ENCODE measurements at regions not wholly inside any gene's neighbourhood (a gene's known extent, or its start where the extent isn't known, plus 50 kb on each side); places are given as distances from the start of the nearest gene placed in this dataset.
"Not testable (repeated sequence)": the region's sequence is repeated elsewhere in the genome, so short reads cannot be mapped to it uniquely, and the experiment has no call there.

DNA sequence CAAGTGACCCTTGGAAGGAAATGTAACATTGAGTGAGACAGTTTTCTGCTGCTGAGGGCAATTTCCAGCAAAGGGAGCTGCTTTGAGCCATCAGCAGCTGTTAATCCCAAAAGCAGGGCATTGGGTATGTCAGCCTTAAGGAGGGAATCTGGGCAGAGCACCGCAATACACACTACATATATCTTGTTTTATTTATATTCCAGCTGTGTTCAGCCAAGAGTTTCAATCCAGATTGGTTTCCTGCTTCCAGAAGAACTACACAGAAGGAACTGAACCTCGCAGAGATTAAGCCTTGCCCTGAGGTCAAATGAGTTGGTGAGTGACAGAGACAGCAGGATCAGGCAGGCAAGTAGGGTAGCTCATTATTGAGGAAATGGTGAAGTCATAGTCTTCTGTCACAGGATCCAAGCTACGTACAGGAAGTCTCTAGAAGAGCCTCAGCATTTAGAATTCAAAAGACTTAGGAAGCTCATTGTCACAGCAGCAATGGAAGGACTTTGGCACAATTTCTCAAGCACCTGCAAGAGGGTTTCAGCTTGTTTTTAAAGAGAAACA lies 109.9 kb upstream of the HEY2 start:
- no peak overlapping the region for H3K4me3 ChIP-seq
- no peak overlapping the region for H3K27ac ChIP-seq
- ATAC-seq (replicated peaks in 6 of 8) = peak in 3 of 8 experiments; percentile 27 to 45 (median 39)
- in situ Hi-C loops (cut with MboI; ENCODE audit: low pct_unique_long_range_greater_than_20kb in 2 of 9, low sequenced_read_pairs in 9 of 9, unreplicated experiment in 9 of 9) = no loop called here
- WGBS, 10 experiments = 0 to 100% (median 91%) methylated on average over 1 to 3 of the region's 3 CpGs; no CpG with 5 or more reads in 4 of the 10 experiments
- H3K4me1 ChIP-seq (replicated peaks in 1 of 2) = peaks cover 0 to 2% of the 10 kb centered on the region in 2 donors

DNA sequence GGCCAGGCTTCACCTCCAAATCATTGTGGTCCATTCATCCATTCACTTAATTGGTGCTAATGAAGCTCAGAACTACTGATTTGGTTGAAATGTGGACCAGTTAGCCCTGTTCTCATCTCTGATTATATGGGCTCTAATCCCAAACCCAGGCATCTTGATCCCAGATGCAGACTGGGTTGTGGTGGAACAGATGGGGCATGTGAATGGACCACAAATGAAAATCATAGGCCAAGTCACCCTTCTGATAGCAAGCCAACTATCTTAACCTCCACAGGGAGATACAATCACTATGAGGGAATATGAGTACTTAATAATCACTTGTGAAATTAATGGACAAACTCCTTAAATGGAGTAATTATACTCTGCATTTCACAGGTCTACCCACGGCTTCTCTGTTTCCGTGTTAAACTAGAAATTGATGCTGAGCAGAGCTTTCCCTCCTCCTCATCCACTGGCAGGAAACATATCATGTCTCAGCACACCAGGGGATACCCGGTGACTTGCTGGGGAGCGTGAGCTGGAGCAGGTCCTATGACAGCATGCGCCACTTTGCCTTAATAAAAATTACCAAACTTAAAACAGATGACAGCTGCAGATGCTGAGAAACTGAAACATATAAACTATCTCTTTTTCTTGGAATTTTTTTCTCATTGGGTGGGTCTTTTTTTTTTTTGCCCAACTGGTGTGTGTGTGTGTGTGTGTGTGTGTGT lies 108.8 kb upstream of the HEY2 start:
- no peak overlapping the region for H3K4me3 ChIP-seq
- 0 to 100% (median 43%) methylated on average over 1 to 5 of the region's 5 CpGs; no CpG with 5 or more reads in 5 of the 10 experiments for WGBS, 10 experiments
- peaks cover 0 to 2% of the 10 kb centered on the region in 2 donors for H3K4me1 ChIP-seq (replicated peaks in 1 of 2)
- ATAC-seq (replicated peaks in 6 of 8) = no peak
- no peak overlapping the region for H3K27ac ChIP-seq
- in situ Hi-C loops (cut with MboI; ENCODE audit: low pct_unique_long_range_greater_than_20kb in 2 of 9, low sequenced_read_pairs in 9 of 9, unreplicated experiment in 9 of 9) = no loop called here

DNA sequence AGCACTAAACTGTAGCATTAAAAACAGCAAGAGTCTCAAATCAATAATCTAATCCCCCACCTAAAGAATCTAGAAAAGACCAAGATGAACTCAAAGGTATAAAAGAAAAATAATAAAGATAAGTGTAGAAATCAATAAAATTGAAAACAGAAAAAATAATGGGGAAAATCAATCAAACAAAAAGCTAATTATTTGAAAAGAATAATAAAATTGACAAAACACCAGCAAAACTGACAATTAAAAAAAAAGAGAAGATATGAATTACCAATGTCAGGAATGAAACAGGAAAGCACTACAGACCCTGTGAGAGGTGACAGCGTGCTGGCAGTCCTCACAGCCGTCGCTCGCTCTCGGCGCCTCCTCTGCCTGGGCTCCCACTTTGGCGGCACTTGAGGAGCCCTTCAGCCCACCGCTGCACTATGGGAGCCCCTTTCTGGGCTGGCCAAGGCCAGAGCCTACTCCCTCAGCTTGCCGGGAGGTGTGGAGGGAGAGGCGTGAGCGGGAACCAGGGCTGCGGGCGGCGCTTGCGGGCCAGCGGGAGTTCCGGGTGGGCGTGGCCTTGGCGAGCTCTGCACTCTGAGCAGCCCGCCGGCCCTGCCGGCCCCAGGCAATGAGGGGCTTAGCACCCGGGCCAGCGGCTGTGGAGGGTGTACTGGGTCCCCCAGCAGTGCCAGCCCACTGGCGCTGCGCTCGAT lies 105.3 kb upstream of the HEY2 start:
- H3K27ac ChIP-seq; H3K4me1 ChIP-seq (replicated peaks in 1 of 2); ATAC-seq (replicated peaks in 6 of 8); in situ Hi-C loops (cut with MboI; ENCODE audit: low pct_unique_long_range_greater_than_20kb in 2 of 9, low sequenced_read_pairs in 9 of 9, unreplicated experiment in 9 of 9); H3K4me3 ChIP-seq: not testable (repeated sequence)
- 60 to 100% (median 93%) methylated on average over 1 to 10 of the region's 27 CpGs; no CpG with 5 or more reads in 4 of the 10 experiments for WGBS, 10 experiments

DNA sequence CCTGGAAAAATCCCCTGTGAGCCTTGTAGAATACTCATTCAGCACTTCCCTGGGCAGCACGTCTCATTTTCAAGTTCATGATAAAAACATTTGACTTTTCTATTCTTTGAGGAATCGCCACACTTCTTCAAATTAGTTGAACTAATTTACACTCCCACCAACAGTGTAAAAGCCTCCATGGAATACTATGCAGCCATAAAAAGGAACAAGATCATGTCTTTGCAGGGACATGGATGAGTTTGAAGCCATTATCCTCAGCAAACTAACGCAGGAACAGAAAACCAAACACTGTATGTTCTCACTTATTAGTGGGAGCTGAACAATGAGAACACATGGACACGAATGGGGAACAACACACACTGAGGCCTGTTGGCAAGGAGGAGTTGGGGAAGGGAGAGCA lies 102.0 kb upstream of the HEY2 start:
- Histone ChIP-seq H3K4me1 (replicated peaks in 1 of 2) (no peaks in the 10 kb centered on the region), H3K4me3 (no peak overlapping the region), H3K27ac (no peak overlapping the region)
- in situ Hi-C loops (cut with MboI; ENCODE audit: low pct_unique_long_range_greater_than_20kb in 2 of 9, low sequenced_read_pairs in 9 of 9, unreplicated experiment in 9 of 9) = no loop called here
- 9 to 100% (median 92%) methylated on average over 2 to 4 of the region's 4 CpGs; no CpG with 5 or more reads in 2 of the 10 experiments for WGBS, 10 experiments
- no peak for ATAC-seq (replicated peaks in 6 of 8)

- H3K4me3 ChIP-seq; in situ Hi-C loops (cut with MboI; ENCODE audit: low pct_unique_long_range_greater_than_20kb in 2 of 9, low sequenced_read_pairs in 9 of 9, unreplicated experiment in 9 of 9); H3K27ac ChIP-seq; ATAC-seq (replicated peaks in 6 of 8); H3K4me1 ChIP-seq (replicated peaks in 1 of 2): not testable (repeated sequence)
These were observed 95.7 kb upstream of the HEY2 start for GRCh38 chr6:125653752-125654151.

DNA sequence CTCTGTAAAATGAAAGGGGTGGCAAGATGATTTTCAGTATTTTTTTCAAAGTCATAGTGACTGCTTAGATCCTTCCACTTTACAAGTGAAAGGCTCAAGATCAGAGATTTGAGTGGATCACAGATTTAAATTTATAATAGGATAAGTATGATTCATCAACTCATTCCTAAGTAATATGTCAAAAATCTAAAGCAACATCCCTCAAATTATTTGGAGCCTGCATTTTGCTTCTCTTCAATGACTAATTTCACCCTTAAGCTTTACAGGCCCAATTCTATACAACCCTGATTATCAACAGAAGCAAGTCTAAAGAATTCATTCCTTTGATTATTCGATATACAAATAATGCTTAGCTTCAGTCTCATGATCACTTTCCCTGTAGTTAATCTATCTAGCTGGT lies 93.9 kb upstream of the HEY2 start:
- Histone ChIP-seq H3K4me1 (replicated peaks in 1 of 2) (peaks cover 6% of the 10 kb centered on the region in 2 donors), H3K27ac (no peak overlapping the region), H3K4me3 (no peak overlapping the region)
- ATAC-seq (replicated peaks in 6 of 8) = no peak
- 11 to 100% (median 100%) methylated on average over 1 of the region's 1 CpG; no CpG with 5 or more reads in 2 of the 10 experiments for WGBS, 10 experiments
- in situ Hi-C loops (cut with MboI; ENCODE audit: low pct_unique_long_range_greater_than_20kb in 2 of 9, low sequenced_read_pairs in 9 of 9, unreplicated experiment in 9 of 9) = no loop called here

DNA sequence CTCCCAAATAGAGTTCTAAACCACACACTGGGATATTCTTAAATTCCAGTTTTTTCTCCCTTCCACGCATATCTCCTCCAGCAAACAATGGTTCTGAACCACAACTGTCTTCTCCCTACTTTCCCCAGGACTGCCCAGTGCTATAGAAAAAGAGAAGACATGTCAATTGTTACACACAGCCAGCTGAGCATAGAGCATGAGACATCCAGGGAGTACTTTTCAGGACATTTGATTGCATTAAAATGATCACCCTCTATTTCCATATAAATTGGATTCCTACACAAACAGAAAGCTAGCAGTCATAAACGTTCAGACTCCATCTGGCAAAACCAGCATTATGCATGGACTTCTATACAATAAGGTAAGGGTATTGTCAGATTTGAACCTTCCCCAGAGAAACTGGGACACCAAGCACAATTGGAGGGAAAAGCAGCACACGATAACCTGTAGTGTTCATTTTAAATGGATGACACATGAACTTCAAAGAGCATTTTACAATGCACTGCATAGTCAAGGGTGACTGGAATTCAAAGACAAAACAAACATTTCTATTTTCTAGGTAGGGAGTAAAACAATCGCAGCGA lies 93.1 kb upstream of the HEY2 start:
- in situ Hi-C loops (cut with MboI; ENCODE audit: low pct_unique_long_range_greater_than_20kb in 2 of 9, low sequenced_read_pairs in 9 of 9, unreplicated experiment in 9 of 9) = no loop called here
- no peak overlapping the region for H3K27ac ChIP-seq
- 14 to 89% (median 45%) methylated on average over 3 to 4 of the region's 5 CpGs; no CpG with 5 or more reads in 1 of the 10 experiments for WGBS, 10 experiments
- peaks cover 6% of the 10 kb centered on the region in 2 donors for H3K4me1 ChIP-seq (replicated peaks in 1 of 2)
- no peak overlapping the region for H3K4me3 ChIP-seq
- ATAC-seq (replicated peaks in 6 of 8) = peak in 5 of 8 experiments; percentile 24 to 91 (median 89)

DNA sequence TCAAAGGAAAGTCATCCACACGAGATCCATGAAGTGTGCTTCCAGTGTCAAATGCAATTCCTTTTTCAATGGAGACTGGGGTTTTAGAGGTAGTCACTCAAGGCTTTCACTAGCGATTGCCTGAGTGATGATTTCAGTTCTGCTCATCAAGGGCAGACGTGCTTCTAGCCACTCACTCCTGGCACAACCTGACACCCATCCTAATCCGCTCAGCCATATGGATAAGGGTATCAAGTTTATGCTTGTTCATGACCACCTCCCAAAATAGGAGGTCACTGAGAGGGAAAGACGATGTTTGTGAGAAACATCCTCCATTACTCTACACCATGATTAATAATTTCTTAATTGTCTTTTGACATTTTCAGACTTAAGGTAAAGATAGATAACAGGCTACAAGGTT lies 91.3 kb upstream of the HEY2 start:
- peaks cover 6% of the 10 kb centered on the region in 2 donors for H3K4me1 ChIP-seq (replicated peaks in 1 of 2)
- in situ Hi-C loops (cut with MboI; ENCODE audit: low pct_unique_long_range_greater_than_20kb in 2 of 9, low sequenced_read_pairs in 9 of 9, unreplicated experiment in 9 of 9) = no loop called here
- no peak for ATAC-seq (replicated peaks in 6 of 8)
- no peak overlapping the region for H3K27ac ChIP-seq
- H3K4me3 ChIP-seq = no peak overlapping the region
- 0 to 100% (median 88%) methylated on average over 1 to 5 of the region's 5 CpGs; no CpG with 5 or more reads in 3 of the 10 experiments for WGBS, 10 experiments

- in situ Hi-C loops (cut with MboI; ENCODE audit: low pct_unique_long_range_greater_than_20kb in 2 of 9, low sequenced_read_pairs in 9 of 9, unreplicated experiment in 9 of 9) = no loop called here
- Histone ChIP-seq H3K4me3 (no peak overlapping the region), H3K27ac (no peak overlapping the region), H3K4me1 (replicated peaks in 1 of 2) (peaks cover 6% of the 10 kb centered on the region in 2 donors)
- 0 to 100% (median 57%) methylated on average over 1 to 3 of the region's 4 CpGs; no CpG with 5 or more reads in 2 of the 10 experiments for WGBS, 10 experiments
- ATAC-seq (replicated peaks in 6 of 8) = peak in 3 of 8 experiments; percentile 17 to 56 (median 36)
These were observed 90.5 kb upstream of the HEY2 start for GRCh38 chr6:125658759-125659431.

GRCh38 chr6:125659887-125660286 lies 89.5 kb upstream of the HEY2 start:
- Histone ChIP-seq H3K4me3 (no peak overlapping the region), H3K4me1 (replicated peaks in 1 of 2) (peaks cover 6% of the 10 kb centered on the region in 2 donors), H3K27ac (no peak overlapping the region)
- no peak for ATAC-seq (replicated peaks in 6 of 8)
- WGBS, 10 experiments = 64 to 100% (median 79%) methylated on average over 1 of the region's 1 CpG; no CpG with 5 or more reads in 4 of the 10 experiments
- in situ Hi-C loops (cut with MboI; ENCODE audit: low pct_unique_long_range_greater_than_20kb in 2 of 9, low sequenced_read_pairs in 9 of 9, unreplicated experiment in 9 of 9) = no loop called here

DNA sequence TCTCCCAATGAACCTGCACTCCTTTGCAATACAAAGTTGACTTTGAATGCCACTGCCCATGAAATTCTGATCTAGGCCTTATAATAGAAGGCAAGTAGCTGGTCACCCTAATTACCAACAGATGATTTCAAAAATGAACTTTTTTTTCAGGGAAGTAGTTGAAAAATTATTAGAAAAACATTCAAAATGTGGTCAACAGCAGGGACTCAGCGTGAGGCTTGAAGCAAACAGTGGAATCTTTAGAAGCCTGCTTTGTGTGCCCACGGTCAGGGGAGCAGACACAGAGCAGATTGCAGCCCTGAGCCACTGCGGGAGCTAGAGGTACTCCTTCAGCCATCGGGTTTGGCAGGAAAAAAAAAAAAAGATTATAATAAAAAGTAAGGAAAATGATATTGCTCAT lies 87.1 kb upstream of the HEY2 start:
- no peak for ATAC-seq (replicated peaks in 6 of 8)
- no peak overlapping the region for H3K4me3 ChIP-seq
- in situ Hi-C loops (cut with MboI; ENCODE audit: low pct_unique_long_range_greater_than_20kb in 2 of 9, low sequenced_read_pairs in 9 of 9, unreplicated experiment in 9 of 9) = no loop called here
- no peaks in the 10 kb centered on the region for H3K4me1 ChIP-seq (replicated peaks in 1 of 2)
- no peak overlapping the region for H3K27ac ChIP-seq
- WGBS, 10 experiments = 6 to 92% (median 68%) methylated on average over 1 to 4 of the region's 4 CpGs; no CpG with 5 or more reads in 1 of the 10 experiments

DNA sequence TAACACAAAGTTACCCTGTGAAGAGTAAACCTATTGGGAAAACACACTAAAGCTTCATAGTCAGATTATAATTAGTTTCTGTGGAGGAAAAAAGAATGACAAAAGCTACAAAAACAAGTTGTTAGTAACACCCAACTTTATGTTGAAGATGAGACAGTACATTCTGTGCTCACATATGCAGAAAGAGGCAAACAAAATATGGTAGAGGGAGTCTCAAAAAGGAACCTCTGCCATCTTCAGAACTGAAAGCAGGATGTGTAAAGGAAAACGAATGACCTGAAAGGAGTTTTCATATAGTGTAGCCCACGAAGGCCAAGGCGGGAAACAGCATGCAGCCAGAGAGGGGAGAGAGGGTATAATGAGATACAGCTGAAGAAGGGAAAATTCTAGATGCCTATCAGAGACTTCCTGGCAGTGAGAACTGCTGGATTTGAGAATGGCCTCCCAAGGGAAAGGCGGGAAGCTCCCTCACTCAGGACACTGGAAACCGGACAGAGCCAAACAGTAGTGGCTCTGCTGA lies 84.1 kb upstream of the HEY2 start:
- no peak overlapping the region for H3K27ac ChIP-seq
- no peak overlapping the region for H3K4me3 ChIP-seq
- 15 to 93% (median 84%) methylated on average over 1 to 5 of the region's 5 CpGs; no CpG with 5 or more reads in 1 of the 10 experiments for whole genome bisulfite sequencing, 10 experiments
- in situ Hi-C loops (cut with MboI; ENCODE audit: low pct_unique_long_range_greater_than_20kb in 2 of 9, low sequenced_read_pairs in 9 of 9, unreplicated experiment in 9 of 9) = no loop called here
- no peak for ATAC-seq (replicated peaks in 6 of 8)
- peaks cover under 1 to 2% of the 10 kb centered on the region in 2 donors for H3K4me1 ChIP-seq (replicated peaks in 1 of 2)

Measured in motor neuron (in vitro differentiated cells).